Lower lobe of right lung (tissue), 2 donors: ENCODE measurements at regions not wholly inside any gene's neighbourhood (a gene's known extent, or its start where the extent isn't known, plus 50 kb on each side); places are given as distances from the start of the nearest gene placed in this dataset.
A peak's percentile ranks its signal among the peaks of the same experiment; 100 is the strongest.

Experiments
- ATAC-seq, 2 donors: fragments of 200-7000 bp; cut with Tn5 transposase; one replicate each; pipeline ENCODE4 v1.9.1; 2020 to 2022; ENCODE audit warnings: mild to moderate bottlenecking in 2 of 2, moderate library complexity in 2 of 2
- DNase-seq: peaks from one replicate; pipeline ENCODE4 v3.0.0-alpha.2; 2020
- H3K27ac ChIP-seq: fragments of 200-600 bp; one replicate; pipeline ENCODE4 v1.8.0; 2022
- H3K27me3 ChIP-seq: fragments of 200-600 bp; one replicate; pipeline ENCODE4 v1.8.0; 2022; ENCODE audit warnings: low read depth
- H3K36me3 ChIP-seq: fragments of 200-600 bp; one replicate; pipeline ENCODE4 v1.8.0; 2022; ENCODE audit warnings: mild to moderate bottlenecking
- H3K4me1 ChIP-seq: fragments of 200-600 bp; one replicate; pipeline ENCODE4 v1.8.0; 2022
- H3K4me3 ChIP-seq: fragments of 200-600 bp; one replicate; pipeline ENCODE4 v1.8.0; 2022; ENCODE audit warnings: mild to moderate bottlenecking
- H3K9me3 ChIP-seq: fragments of 200-600 bp; one replicate; pipeline ENCODE4 v1.8.0; 2022
- intact Hi-C: fragments of 100-400 bp; cut with DNase I; formaldehyde crosslinking; loops from one replicate; pipeline ENCODE4 v1.11.0; 2022
- TF ChIP-seq, protein P1 (sequence below): fragments of 200-600 bp; IDR thresholded peaks from one replicate; pipeline ENCODE4 v1.8.0; 2022; ENCODE audit warnings: antibody characterized with exemption, mild to moderate bottlenecking
- donor health status: DM: no; HTN: yes; CAD: no; lungs with severe emphysema.

DNA sequence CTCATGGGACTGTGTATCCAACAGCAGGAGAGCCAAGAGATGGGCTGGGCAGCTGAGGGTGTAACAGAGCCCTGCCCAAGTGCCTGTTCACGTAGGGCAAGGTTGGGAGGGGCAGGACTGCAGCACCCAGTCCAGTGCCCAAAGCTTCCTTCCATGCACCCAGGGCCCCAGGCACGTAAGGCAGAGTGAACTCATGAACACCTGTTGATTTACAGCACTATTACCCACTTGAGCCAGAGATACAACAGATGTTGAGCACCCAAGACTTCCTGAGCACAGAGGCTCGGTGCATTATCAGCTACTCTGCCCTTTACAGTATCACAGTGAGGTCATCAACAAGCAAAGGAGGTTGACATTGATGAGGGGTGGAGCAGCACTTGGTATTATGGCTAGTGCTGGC, 50.2 kb upstream of the FHL2 start:
- TF ChIP-seq, protein P1, sequence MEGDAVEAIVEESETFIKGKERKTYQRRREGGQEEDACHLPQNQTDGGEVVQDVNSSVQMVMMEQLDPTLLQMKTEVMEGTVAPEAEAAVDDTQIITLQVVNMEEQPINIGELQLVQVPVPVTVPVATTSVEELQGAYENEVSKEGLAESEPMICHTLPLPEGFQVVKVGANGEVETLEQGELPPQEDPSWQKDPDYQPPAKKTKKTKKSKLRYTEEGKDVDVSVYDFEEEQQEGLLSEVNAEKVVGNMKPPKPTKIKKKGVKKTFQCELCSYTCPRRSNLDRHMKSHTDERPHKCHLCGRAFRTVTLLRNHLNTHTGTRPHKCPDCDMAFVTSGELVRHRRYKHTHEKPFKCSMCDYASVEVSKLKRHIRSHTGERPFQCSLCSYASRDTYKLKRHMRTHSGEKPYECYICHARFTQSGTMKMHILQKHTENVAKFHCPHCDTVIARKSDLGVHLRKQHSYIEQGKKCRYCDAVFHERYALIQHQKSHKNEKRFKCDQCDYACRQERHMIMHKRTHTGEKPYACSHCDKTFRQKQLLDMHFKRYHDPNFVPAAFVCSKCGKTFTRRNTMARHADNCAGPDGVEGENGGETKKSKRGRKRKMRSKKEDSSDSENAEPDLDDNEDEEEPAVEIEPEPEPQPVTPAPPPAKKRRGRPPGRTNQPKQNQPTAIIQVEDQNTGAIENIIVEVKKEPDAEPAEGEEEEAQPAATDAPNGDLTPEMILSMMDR, result no peak
- H3K27ac ChIP-seq, result no peak overlapping the region
- no peak overlapping the region for H3K4me3 ChIP-seq
- intact Hi-C loops, result no loop called here
- H3K27me3 ChIP-seq, result no peaks in the 10 kb centered on the region
- DNase-seq, result no peak
- H3K4me1 ChIP-seq, result no peaks in the 10 kb centered on the region
- H3K36me3 ChIP-seq, result no peaks in the 10 kb centered on the region
- peak in 1 of 2 donors; percentile 55 for ATAC-seq
- no peaks in the 10 kb centered on the region for H3K9me3 ChIP-seq
